ENCODE measurements at regions not wholly inside any gene's neighbourhood (a gene's known extent, or its start where the extent isn't known, plus 50 kb on each side); places are given as distances from the start of the nearest gene placed in this dataset.

- TF ChIP-seq, protein P1, sequence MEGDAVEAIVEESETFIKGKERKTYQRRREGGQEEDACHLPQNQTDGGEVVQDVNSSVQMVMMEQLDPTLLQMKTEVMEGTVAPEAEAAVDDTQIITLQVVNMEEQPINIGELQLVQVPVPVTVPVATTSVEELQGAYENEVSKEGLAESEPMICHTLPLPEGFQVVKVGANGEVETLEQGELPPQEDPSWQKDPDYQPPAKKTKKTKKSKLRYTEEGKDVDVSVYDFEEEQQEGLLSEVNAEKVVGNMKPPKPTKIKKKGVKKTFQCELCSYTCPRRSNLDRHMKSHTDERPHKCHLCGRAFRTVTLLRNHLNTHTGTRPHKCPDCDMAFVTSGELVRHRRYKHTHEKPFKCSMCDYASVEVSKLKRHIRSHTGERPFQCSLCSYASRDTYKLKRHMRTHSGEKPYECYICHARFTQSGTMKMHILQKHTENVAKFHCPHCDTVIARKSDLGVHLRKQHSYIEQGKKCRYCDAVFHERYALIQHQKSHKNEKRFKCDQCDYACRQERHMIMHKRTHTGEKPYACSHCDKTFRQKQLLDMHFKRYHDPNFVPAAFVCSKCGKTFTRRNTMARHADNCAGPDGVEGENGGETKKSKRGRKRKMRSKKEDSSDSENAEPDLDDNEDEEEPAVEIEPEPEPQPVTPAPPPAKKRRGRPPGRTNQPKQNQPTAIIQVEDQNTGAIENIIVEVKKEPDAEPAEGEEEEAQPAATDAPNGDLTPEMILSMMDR (IDR thresholded peaks at IDR 0.05; ENCODE audit: control insufficient read depth, insufficient read depth, low read depth, low read length, missing control alignments): no peak
- no peak overlapping the region for H3K4me3 ChIP-seq (ENCODE audit: control insufficient read depth, low read depth, low read length)
- no peak for DNase-seq (ENCODE audit: low read depth)
Observed at GRCh38 chr1:82880506-82880905, 1079.8 kb downstream of the ADGRL2 start.

DNA sequence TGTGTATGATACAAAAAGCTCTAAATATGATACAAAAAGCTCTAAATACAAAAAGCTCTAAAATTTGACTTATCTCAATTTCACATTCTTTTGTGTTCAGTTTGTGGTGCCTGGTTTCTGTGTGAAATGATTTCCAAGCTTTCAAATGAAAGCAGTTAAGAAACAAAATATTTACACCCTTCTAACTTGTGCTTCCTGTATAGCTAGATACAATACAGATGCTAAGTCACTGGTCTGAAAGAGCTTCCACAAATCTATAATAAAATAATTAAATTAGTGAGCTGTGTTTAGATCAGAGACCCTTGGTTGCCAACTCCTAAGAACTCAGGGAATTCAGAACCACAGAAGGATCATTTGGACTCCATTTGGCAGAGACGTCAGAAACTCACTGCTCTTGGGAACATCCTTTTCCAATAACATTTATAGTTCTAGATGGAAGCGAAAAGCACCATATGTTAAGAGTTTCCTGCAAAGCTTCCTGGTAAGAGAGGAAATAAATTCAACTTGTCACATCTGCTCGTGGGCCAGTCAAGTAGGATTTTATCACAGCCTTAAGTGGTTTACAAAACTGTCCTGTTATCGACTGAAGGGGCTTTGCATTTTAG, 1079.1 kb downstream of the ADGRL2 start:
- no peak overlapping the region for H3K4me3 ChIP-seq (ENCODE audit: control insufficient read depth, low read depth, low read length)
- TF ChIP-seq, protein P1 (IDR thresholded peaks at IDR 0.05; ENCODE audit: control insufficient read depth, insufficient read depth, low read depth, low read length, missing control alignments): no peak
- no peak for DNase-seq (ENCODE audit: low read depth)

DNA sequence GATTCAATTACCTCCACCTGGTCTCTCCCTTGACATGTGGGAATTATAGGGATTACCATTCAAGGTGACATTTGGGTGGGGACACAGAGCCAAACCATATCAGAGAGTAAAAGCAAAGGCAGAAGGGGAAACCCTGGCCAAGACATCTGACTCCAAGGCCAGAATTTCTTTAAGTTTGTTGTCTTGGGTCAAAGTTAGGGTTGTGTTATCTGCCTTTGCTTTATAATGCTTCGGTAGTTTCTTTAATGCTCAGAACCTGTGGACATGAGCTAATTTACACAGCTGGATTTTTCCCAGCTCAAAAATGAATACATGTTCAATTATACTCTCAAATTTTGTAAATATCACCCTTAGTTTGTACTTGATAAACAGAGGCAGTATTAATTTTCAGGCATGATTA, 1074.4 kb downstream of the ADGRL2 start:
- no peak for DNase-seq (ENCODE audit: low read depth)
- TF ChIP-seq, protein P1 (IDR thresholded peaks at IDR 0.05; ENCODE audit: control insufficient read depth, insufficient read depth, low read depth, low read length, missing control alignments): no peak
- H3K4me3 ChIP-seq (ENCODE audit: control insufficient read depth, low read depth, low read length): no peak overlapping the region

- no peak overlapping the region for H3K4me3 ChIP-seq (ENCODE audit: control insufficient read depth, low read depth, low read length)
- TF ChIP-seq, protein P1 (IDR thresholded peaks at IDR 0.05; ENCODE audit: control insufficient read depth, insufficient read depth, low read depth, low read length, missing control alignments): no peak
- no peak for DNase-seq (ENCODE audit: low read depth)
Observed at GRCh38 chr1:82874041-82874440, 1073.3 kb downstream of the ADGRL2 start.

DNA sequence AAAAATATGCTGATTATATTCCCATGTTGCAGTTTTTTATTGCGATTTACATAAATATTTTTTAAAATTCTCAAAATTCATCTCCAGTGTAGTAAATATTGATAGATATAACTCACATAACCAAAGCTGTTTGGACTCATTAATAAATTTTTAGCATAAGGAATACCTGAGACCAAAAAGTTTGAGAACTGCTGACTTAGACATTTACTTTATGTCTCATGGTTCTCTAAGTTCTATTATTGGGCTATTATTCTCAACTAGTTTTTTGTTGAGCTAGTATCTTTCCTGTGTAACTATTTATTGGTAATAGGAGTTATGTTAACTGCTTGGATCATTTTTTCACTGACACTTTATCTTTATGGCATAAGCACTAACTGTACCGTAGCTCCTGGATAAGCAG, 1069.6 kb downstream of the ADGRL2 start:
- H3K4me3 ChIP-seq (ENCODE audit: control insufficient read depth, low read depth, low read length): no peak overlapping the region
- no peak for DNase-seq (ENCODE audit: low read depth)
- TF ChIP-seq, protein P1 (IDR thresholded peaks at IDR 0.05; ENCODE audit: control insufficient read depth, insufficient read depth, low read depth, low read length, missing control alignments): no peak

DNA sequence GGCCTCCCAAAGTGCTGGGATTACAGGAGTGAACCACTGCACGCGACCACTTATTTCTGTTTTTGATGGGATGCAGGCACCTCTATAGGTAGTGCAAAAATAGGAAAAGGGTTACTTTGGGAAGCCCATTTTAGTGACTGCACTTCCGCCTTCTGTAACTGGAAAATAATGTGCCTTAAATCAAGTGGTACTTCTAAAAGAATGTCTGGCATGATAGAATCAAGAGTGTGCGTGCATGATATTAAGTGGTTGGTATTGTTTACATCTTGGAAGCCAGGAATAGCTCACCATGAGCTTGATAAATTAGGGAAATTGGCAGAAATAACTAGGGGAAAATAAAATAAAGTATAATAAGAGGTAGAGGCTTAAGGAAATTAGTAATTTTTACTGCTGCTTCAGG, 1067.0 kb downstream of the ADGRL2 start:
- H3K4me3 ChIP-seq (ENCODE audit: control insufficient read depth, low read depth, low read length): no peak overlapping the region
- TF ChIP-seq, protein P1 (IDR thresholded peaks at IDR 0.05; ENCODE audit: control insufficient read depth, insufficient read depth, low read depth, low read length, missing control alignments): no peak
- no peak for DNase-seq (ENCODE audit: low read depth)

GRCh38 chr1:82861749-82862148, 1061.0 kb downstream of the ADGRL2 start:
- DNase-seq (ENCODE audit: low read depth): no peak
- H3K4me3 ChIP-seq (ENCODE audit: control insufficient read depth, low read depth, low read length): no peak overlapping the region
- TF ChIP-seq, protein P1 (IDR thresholded peaks at IDR 0.05; ENCODE audit: control insufficient read depth, insufficient read depth, low read depth, low read length, missing control alignments): no peak
